Activated CD4-positive, alpha-beta memory T cell treated with anti-CD3 and anti-CD28 coated beads, Interleukin-2, amount 10 ng/mL, durations not matched to agents 7 days and 5 days (primary cell): ENCODE measurements at regions not wholly inside any gene's neighbourhood (a gene's known extent, or its start where the extent isn't known, plus 50 kb on each side); places are given as distances from the start of the nearest gene placed in this dataset.

Experiments
- CTCF ChIA-PET: fragments of 350-600 bp; sonication (Branson Sonifier 250); formaldehyde crosslinking; loops from one replicate; lab custom pipeline; 2021; ENCODE audit warnings: antibody characterized with exemption, inconsistent platforms; lab: Charles Lee
- POLR2A ChIA-PET: fragments of 350-600 bp; sonication (Branson Sonifier 250); formaldehyde crosslinking; loops from one replicate; lab custom pipeline; 2021; ENCODE audit warnings: antibody characterized with exemption; lab: Charles Lee
- DNase-seq: peaks from one replicate; pipeline ENCODE4 v3.0.0-alpha.2; 2020
- H3K27ac Mint-ChIP-seq: one replicate; pipeline ENCODE4 v1.8.0; 2021; ENCODE audit warnings: mild to moderate bottlenecking, mixed read lengths
- H3K27me3 Mint-ChIP-seq: one replicate; pipeline ENCODE4 v1.8.0; 2021; ENCODE audit warnings: mixed read lengths
- H3K36me3 Mint-ChIP-seq: one replicate; pipeline ENCODE4 v1.8.0; 2021; ENCODE audit warnings: low read depth, mixed read lengths
- H3K4me1 Mint-ChIP-seq: one replicate; pipeline ENCODE4 v1.8.0; 2021; ENCODE audit warnings: mixed read lengths
- H3K4me3 Mint-ChIP-seq: one replicate; pipeline ENCODE4 v1.8.0; 2021; ENCODE audit warnings: mild to moderate bottlenecking, mixed read lengths
- H3K9me3 Mint-ChIP-seq: one replicate; pipeline ENCODE4 v1.8.0; 2021; ENCODE audit warnings: mixed read lengths

DNA sequence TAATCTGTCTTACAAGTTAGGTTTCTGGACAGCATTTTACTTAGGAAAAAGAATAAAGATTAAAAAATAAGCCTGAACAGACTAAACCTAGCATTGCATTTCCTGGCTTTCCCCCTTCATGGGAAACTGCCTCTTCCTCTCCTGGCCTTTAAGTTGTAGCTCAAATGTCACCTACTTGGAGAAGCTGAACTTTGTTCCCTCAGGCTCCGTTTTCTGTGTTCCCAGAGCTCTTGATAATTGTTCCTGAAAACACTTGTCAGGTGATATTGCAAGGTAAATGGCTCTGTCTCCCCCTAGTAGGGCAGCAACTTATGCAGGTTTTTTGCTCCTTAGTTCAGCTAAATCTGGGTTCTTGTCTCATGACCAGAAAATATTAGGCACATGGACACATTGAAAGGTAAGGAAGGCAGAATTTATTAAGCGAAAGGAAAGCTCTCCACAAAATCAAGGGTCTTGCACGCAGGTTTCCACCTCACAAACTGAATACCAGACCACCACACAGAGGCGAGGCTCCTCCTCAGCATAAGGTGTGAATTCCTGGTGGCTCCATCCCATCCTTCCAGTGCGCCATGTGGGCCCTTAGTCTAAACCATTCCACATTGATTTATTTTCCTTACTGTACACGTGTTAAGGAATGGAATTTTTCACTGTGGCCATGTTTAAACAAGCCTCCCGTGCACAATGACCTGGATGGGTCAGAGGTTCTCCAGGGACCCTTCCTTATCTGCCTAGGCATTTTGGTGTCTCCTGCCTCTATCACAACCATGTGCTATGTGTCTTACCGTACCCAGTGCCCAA lies 229.3 kb downstream of the HNMT start:
- no peak overlapping the region for H3K27ac Mint-ChIP-seq
- no peak for DNase-seq
- CTCF ChIA-PET = no interaction called here
- H3K9me3 Mint-ChIP-seq = peaks cover 3% of the 10 kb centered on the region
- POLR2A ChIA-PET = no interaction called here
- H3K4me3 Mint-ChIP-seq = no peak overlapping the region
- H3K27me3 Mint-ChIP-seq = no peaks in the 10 kb centered on the region
- H3K4me1 Mint-ChIP-seq = no peaks in the 10 kb centered on the region
- H3K36me3 Mint-ChIP-seq = no peaks in the 10 kb centered on the region

DNA sequence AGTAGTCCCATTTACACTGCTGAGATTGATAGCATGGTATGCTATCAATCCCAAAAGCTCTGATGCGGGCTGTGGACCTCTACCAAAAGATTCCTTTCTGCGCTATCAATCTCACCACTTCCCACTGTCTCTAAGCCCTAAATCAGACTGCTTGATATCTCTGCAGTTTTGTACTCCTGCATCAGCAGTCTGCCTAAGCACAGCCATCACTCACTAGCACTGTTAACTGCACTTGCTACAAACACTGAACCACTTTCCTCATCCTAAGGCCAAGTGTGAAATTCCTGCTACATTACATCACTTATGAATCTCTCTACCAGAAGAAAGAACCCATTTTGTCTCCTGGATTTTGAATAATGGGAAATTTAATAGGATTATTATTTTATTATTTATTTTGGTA lies 237.0 kb downstream of the HNMT start:
- ChIA-PET CTCF (no interaction called here), POLR2A (no interaction called here)
- H3K27ac Mint-ChIP-seq = no peak overlapping the region
- H3K27me3 Mint-ChIP-seq = no peaks in the 10 kb centered on the region
- peaks cover 12% of the 10 kb centered on the region for H3K9me3 Mint-ChIP-seq
- no peaks in the 10 kb centered on the region for H3K36me3 Mint-ChIP-seq
- no peaks in the 10 kb centered on the region for H3K4me1 Mint-ChIP-seq
- no peak overlapping the region for H3K4me3 Mint-ChIP-seq
- no peak for DNase-seq

DNA sequence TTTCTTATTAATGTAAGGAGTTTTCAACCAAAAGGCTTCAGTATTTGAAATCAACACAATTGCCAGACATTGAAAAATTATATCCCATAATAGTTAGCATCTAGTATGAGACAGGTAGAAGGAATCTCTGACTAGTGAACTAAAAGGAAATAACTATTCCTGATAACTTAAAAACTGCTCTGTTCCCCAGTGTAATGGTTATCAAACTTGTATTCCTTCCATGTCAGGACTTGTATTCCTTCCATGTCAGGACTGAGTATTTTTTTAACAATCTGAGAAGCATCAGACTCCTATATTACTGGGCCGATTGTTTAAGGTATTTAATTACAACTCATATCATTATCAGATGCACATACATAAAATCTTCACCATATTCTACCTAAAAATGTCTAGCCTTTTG lies 238.5 kb downstream of the HNMT start:
- DNase-seq = no peak
- Mint-ChIP-seq H3K4me1 (no peaks in the 10 kb centered on the region), H3K9me3 (peaks cover 12% of the 10 kb centered on the region), H3K36me3 (no peaks in the 10 kb centered on the region), H3K27me3 (no peaks in the 10 kb centered on the region), H3K4me3 (no peak overlapping the region), H3K27ac (no peak overlapping the region)
- POLR2A ChIA-PET = no interaction called here
- CTCF ChIA-PET = interaction anchor here (0.7 kb wide), 1 partner anchor 575 kb away, joined by 4 read pairs; no protein-coding TSS in a partner anchor

DNA sequence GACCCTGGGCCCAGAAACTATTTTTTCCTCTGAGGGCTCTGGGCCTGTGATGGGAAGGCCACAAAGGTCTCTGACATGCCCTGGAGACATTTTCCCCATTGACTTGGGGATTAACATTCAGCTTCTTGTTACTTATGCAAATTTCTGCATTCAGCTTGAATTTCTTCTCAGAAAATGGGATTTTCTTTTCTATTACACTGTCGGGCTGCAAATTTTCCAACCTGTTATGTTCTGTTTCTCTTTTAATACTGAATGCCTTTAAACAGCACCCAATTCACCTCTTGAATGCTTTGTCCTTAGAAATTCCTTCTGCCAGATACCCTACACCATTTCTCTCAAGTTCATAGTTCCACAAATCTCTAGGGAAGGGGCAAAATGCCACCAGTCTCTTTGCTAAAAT lies 241.0 kb downstream of the HNMT start:
- Mint-ChIP-seq H3K27me3 (no peaks in the 10 kb centered on the region), H3K9me3 (peaks cover 12% of the 10 kb centered on the region), H3K27ac (no peak overlapping the region), H3K36me3 (no peaks in the 10 kb centered on the region), H3K4me1 (no peaks in the 10 kb centered on the region), H3K4me3 (no peak overlapping the region)
- no peak for DNase-seq
- CTCF ChIA-PET = no interaction called here
- POLR2A ChIA-PET = no interaction called here

DNA sequence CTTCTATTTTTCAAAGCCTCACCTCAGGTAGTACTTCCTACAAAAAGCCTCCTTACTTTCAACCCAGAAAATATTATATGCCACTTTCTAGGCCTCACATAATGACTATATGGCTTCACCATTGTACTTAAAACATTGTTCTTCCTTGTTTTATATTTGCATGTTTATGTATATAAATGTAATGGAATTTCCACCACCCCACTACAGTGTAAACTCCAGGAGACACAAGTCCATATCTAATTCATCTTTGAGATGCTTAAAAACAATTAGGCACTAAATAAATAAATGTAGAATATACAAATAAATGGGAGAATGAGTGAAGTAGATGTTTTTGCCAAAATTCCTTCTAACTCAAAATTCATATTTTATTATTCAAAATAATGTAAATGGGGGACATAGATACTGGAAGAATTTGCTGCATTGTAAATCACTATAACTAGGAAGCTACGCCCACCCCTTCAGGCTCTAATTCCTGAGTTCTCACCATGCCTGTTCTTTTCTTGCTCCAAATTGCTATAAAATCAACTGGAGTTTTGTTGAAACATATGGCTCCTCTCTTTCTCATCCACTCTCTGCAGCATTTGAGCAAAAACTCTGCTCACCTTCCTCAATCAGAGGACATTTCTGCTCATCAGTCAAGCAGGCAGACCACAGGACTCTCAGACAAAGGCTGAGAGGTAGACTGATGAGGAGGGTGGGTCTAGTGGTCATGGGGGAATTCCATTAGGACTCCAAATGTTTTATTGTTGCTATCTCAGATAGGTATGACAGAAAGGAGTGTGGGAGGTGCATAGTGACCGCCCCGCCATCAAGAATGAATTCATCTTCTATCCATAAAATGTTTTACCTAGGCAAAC lies 243.0 kb downstream of the HNMT start:
- no peaks in the 10 kb centered on the region for H3K4me1 Mint-ChIP-seq
- H3K27ac Mint-ChIP-seq = no peak overlapping the region
- no peaks in the 10 kb centered on the region for H3K27me3 Mint-ChIP-seq
- no peak overlapping the region for H3K4me3 Mint-ChIP-seq
- ChIA-PET CTCF (no interaction called here), POLR2A (no interaction called here)
- no peaks in the 10 kb centered on the region for H3K36me3 Mint-ChIP-seq
- DNase-seq = no peak
- peaks cover 10% of the 10 kb centered on the region for H3K9me3 Mint-ChIP-seq

DNA sequence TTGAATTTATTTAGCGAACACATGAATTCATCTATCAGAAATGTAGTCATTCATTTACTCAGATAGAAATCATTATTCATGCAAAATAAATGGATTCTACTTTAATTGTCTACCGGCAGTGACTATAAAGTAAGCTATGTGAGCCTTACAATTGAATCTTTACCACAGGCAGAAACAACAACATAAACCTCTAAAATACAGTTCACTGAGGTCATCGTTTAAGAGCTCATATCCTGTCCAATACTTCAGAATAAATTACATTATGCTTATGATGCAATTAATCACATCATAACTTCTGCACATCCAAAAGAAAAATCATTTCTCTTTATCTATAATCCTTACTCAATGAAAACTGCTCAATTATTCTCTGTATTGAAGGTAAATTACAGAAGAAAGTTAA lies 244.7 kb downstream of the HNMT start:
- Mint-ChIP-seq H3K4me1 (peaks cover 1% of the 10 kb centered on the region), H3K9me3 (peaks cover 9% of the 10 kb centered on the region), H3K27ac (no peak overlapping the region), H3K36me3 (no peaks in the 10 kb centered on the region), H3K27me3 (no peaks in the 10 kb centered on the region), H3K4me3 (no peak overlapping the region)
- ChIA-PET CTCF (no interaction called here), POLR2A (no interaction called here)
- no peak for DNase-seq

DNA sequence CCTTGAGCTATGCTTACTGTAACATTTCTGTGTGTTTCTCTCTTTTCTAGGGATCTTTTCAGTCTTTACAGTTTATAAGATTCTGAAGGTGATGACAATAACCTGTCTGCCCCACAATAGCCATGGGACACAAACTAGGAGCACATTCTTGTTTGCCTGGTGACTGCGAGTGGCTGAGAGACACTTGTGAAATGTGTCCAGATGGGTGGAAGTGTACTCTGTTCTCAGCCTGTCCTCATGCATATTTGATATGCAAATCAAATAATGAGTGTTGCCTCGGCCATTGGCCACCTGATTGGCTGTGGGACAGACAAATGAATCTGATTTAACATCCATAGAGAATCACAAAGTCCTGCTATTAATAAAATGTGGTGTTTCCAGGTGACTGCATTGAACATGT lies 246.2 kb downstream of the HNMT start:
- Mint-ChIP-seq H3K9me3 (peaks cover 7% of the 10 kb centered on the region), H3K4me1 (peaks cover 1% of the 10 kb centered on the region), H3K27ac (no peak overlapping the region), H3K36me3 (no peaks in the 10 kb centered on the region), H3K4me3 (no peak overlapping the region), H3K27me3 (no peaks in the 10 kb centered on the region)
- no peak for DNase-seq
- ChIA-PET POLR2A (no interaction called here), CTCF (no interaction called here)

DNA sequence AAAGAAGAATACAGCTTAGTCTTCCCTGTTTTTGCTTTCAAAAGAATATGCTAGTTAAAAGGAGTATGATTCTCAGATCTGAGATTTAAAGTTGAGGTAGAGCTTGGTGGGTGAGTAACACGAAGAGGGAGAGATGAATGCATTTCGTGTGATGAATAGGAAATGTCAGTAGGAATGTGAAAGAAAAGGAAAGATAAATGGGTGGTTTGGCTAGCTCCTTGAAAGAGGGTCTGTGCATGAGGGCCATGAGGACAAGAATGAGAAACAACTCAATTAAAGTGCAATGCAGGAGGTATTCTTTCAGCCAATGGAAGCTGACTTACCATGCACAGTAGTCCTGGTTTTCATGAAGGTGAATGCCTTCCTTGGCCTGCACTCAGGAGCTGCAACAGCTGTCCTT lies 248.2 kb downstream of the HNMT start:
- Mint-ChIP-seq H3K4me3 (no peak overlapping the region), H3K36me3 (no peaks in the 10 kb centered on the region)
- POLR2A ChIA-PET = no interaction called here

DNA sequence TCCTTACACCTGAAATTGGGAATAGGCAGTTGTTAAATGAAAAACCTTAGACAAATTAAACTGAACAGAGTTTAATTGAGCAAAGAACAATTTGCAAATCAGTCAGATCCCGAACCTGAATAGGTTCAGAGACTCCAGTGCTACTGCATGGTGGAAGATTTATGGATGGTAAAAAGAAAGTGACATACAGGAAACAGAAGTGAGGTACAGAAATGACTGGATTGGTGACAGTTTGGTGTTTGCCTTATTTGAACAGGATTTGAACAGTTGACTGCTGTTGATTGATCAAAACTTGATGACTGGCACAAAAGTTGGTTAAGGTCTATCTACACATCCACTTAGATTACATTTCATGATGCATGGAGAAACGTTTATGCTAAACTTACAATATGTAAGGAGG lies 248.8 kb downstream of the HNMT start:
- H3K4me3 Mint-ChIP-seq = no peak overlapping the region
- H3K9me3 Mint-ChIP-seq = peaks cover 2% of the 10 kb centered on the region
- DNase-seq = no peak
- CTCF ChIA-PET = no interaction called here
- POLR2A ChIA-PET = no interaction called here
- H3K27ac Mint-ChIP-seq = no peak overlapping the region
- H3K27me3 Mint-ChIP-seq = no peaks in the 10 kb centered on the region
- no peaks in the 10 kb centered on the region for H3K36me3 Mint-ChIP-seq
- peaks cover 1% of the 10 kb centered on the region for H3K4me1 Mint-ChIP-seq

More for the DNA sequence above, 248.2 kb downstream of the HNMT start:
- no peaks in the 10 kb centered on the region for H3K27me3 Mint-ChIP-seq
- peaks cover 2% of the 10 kb centered on the region for H3K9me3 Mint-ChIP-seq
- CTCF ChIA-PET = no interaction called here
- H3K27ac Mint-ChIP-seq = no peak overlapping the region
- no peak for DNase-seq
- H3K4me1 Mint-ChIP-seq = peaks cover 1% of the 10 kb centered on the region

DNA sequence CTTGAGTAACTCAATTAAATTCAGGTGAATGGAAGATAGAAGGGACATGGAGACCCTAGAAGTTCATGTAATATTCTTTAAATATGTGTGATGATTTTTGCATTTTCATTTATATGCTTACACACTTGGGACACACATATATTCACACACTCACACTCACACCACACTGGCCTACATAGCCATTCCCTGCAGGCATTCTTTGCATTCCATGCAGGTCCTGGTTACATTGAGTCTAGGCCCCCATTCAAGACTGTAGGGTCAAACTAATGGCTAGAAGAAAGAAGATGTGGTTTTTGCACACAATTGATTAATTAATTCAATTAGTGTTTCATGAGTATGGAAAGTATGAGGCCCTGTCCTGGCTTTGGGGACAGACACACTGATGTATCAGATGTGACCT lies 249.4 kb downstream of the HNMT start:
- H3K36me3 Mint-ChIP-seq = no peaks in the 10 kb centered on the region
- H3K27ac Mint-ChIP-seq = no peak overlapping the region
- DNase-seq = no peak
- H3K4me3 Mint-ChIP-seq = no peak overlapping the region
- H3K4me1 Mint-ChIP-seq = peaks cover 1% of the 10 kb centered on the region
- peaks cover 2% of the 10 kb centered on the region for H3K9me3 Mint-ChIP-seq
- no peaks in the 10 kb centered on the region for H3K27me3 Mint-ChIP-seq
- CTCF ChIA-PET = no interaction called here
- POLR2A ChIA-PET = no interaction called here

DNA sequence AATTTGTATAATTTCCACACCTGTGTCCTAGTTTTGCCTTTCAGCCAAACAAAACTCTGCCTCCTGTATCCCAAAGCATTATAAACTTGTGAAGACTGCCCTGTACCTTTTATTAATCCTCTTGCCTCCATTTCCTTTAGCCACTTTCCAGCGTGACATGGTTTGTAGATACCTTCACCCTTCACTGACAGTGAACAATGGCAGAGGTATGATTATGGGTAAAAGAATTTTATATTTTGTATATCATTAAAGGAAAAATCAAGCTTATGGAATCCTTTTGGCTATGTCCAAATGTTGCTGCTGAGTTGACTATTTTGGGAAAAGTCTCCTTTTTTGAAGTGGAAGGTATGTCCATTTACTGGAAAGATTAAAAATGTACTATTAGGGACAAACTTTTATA lies 251.7 kb downstream of the HNMT start:
- no peak for DNase-seq
- POLR2A ChIA-PET = no interaction called here
- Mint-ChIP-seq H3K9me3 (peaks cover 2% of the 10 kb centered on the region), H3K4me1 (peaks cover 1% of the 10 kb centered on the region), H3K27ac (no peak overlapping the region), H3K4me3 (no peak overlapping the region), H3K36me3 (no peaks in the 10 kb centered on the region), H3K27me3 (no peaks in the 10 kb centered on the region)
- CTCF ChIA-PET = no interaction called here

DNA sequence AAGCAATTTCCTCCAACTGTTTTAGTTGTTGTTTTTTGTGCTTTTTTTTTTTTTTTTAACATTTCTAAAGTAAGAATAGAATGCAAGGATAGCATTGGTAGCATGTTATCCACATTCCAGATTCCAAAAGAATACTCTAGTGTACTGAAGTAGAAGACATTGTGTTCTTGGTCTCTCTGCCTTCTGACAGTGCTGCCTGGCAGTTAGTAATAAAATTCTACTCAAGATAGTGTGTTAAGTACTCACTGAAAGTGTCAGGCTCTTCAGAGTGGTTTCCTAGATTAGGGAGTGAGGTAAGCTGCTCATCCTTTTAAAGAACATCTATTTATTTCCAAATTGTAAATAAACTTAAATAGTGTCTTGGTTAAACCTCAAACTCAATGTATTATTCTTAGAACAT lies 253.7 kb downstream of the HNMT start:
- no peak for DNase-seq
- Mint-ChIP-seq H3K9me3 (peaks cover 2% of the 10 kb centered on the region), H3K4me1 (peaks cover 1% of the 10 kb centered on the region), H3K27me3 (no peaks in the 10 kb centered on the region), H3K4me3 (no peak overlapping the region), H3K27ac (no peak overlapping the region), H3K36me3 (no peaks in the 10 kb centered on the region)
- ChIA-PET POLR2A (no interaction called here), CTCF (no interaction called here)

DNA sequence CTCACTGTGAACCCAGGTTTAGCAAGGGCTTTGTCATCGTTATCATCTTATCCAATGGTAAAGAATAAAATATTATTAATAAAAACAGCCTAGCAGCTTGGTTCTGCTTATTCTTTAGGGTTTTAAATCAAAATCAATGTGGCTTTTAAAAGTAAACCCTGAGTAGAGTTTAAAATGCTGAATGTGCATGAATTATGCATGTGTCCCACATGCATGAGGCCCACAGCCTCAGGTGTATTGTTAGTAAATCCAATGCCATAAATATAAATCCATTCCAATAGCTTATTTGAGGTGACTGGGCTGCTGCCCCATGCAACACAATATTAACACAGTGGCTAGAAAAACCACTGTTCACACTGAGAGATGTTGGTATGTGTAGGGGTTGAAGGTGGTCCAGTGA lies 254.1 kb downstream of the HNMT start:
- POLR2A ChIA-PET = no interaction called here

More for the DNA sequence above, 254.1 kb downstream of the HNMT start:
- no peak for DNase-seq
- Mint-ChIP-seq H3K27me3 (no peaks in the 10 kb centered on the region), H3K27ac (no peak overlapping the region), H3K9me3 (peaks cover 2% of the 10 kb centered on the region), H3K4me3 (no peak overlapping the region), H3K4me1 (peaks cover under 1% of the 10 kb centered on the region), H3K36me3 (no peaks in the 10 kb centered on the region)
- CTCF ChIA-PET = no interaction called here
